SK-N-SH treated with all-trans-retinoic acid at 6 μM for 48 hours (cell line): ENCODE measurements at regions not wholly inside any gene's neighbourhood (a gene's known extent, or its start where the extent isn't known, plus 50 kb on each side); places are given as distances from the start of the nearest gene placed in this dataset.

Experiments
- ATAC-seq: fragments of 200-7000 bp; cut with Tn5 transposase; 3 replicates; pipeline ENCODE4 v1.9.1; 2020; ENCODE audit warnings: mild to moderate bottlenecking, moderate library complexity
- ARNTL ChIP-seq: fragments of 450-650 bp; formaldehyde crosslinking; IDR thresholded peaks from 2 replicates; pipeline ENCODE4 v1.5.0; 2020; ENCODE audit warnings: low read depth, mild to moderate bottlenecking, moderate library complexity, borderline replicate concordance
- CREB5 ChIP-seq: fragments of 250-450 bp; sonication (Bioruptor Pico); IDR thresholded peaks from 2 replicates; pipeline ENCODE4 v1.5.1; 2020; ENCODE audit warnings: low read depth, mild to moderate bottlenecking, moderate library complexity
- CSDC2 ChIP-seq: fragments of 250-450 bp; sonication (Bioruptor Pico); IDR thresholded peaks from 2 replicates; pipeline ENCODE4 v1.5.0; 2020; ENCODE audit warnings: mild to moderate bottlenecking, moderate library complexity
- CSRNP3 ChIP-seq: fragments of 250-450 bp; sonication (Bioruptor Pico); IDR thresholded peaks from 2 replicates; pipeline ENCODE4 v1.5.1; 2021; ENCODE audit warnings: mild to moderate bottlenecking, moderate library complexity
- ESRRG ChIP-seq: fragments of 250-450 bp; sonication (Bioruptor Pico); IDR thresholded peaks from 2 replicates; pipeline ENCODE4 v1.6.1; 2021; ENCODE audit warnings: mild to moderate bottlenecking
- GLIS3 ChIP-seq: fragments of 250-450 bp; sonication (Bioruptor Pico); IDR thresholded peaks from 2 replicates; pipeline ENCODE4 v1.5.0; 2020; ENCODE audit warnings: mild to moderate bottlenecking, moderate library complexity
- ISL1 ChIP-seq: fragments of 250-450 bp; sonication (Bioruptor Pico); IDR thresholded peaks from 2 replicates; pipeline ENCODE4 v2.1.2; 2022; ENCODE audit warnings: mild to moderate bottlenecking, moderate library complexity
- OSR1 ChIP-seq: fragments of 250-450 bp; sonication (Bioruptor Pico); IDR thresholded peaks from 2 replicates; pipeline ENCODE4 v1.8.0; 2022; ENCODE audit warnings: moderate library complexity, mild to moderate bottlenecking, inconsistent platforms
- PPARA ChIP-seq: fragments of 250-450 bp; sonication (Bioruptor Pico); IDR thresholded peaks from 2 replicates; pipeline ENCODE4 v1.5.0; 2020; ENCODE audit warnings: mild to moderate bottlenecking, borderline replicate concordance
- RARB ChIP-seq: fragments of 250-450 bp; sonication (Bioruptor Pico); IDR thresholded peaks from 2 replicates; pipeline ENCODE4 v1.8.0; 2021; ENCODE audit warnings: mild to moderate bottlenecking, moderate library complexity
- SNAI2 ChIP-seq: fragments of 250-450 bp; sonication (Bioruptor Pico); IDR thresholded peaks from 2 replicates; pipeline ENCODE4 v1.5.0; 2020; ENCODE audit warnings: mild to moderate bottlenecking, moderate library complexity
- TCF4 ChIP-seq: fragments of 250-450 bp; sonication (Bioruptor Pico); IDR thresholded peaks from 2 replicates; pipeline ENCODE4 v1.8.0; 2021; ENCODE audit warnings: mild to moderate bottlenecking, moderate library complexity, borderline replicate concordance
- TOX ChIP-seq: fragments of 250-450 bp; sonication (Bioruptor Pico); IDR thresholded peaks from 2 replicates; pipeline ENCODE4 v1.8.0; 2021; ENCODE audit warnings: mild to moderate bottlenecking, moderate library complexity, borderline replicate concordance
- TSHZ2 ChIP-seq: fragments of 250-450 bp; sonication (Bioruptor Pico); IDR thresholded peaks from 2 replicates; pipeline ENCODE4 v1.5.0; 2020; ENCODE audit warnings: mild to moderate bottlenecking, moderate library complexity
- ZC3H10 ChIP-seq: fragments of 250-450 bp; sonication (Bioruptor Pico); IDR thresholded peaks from 2 replicates; pipeline ENCODE4 v1.5.1; 2021; ENCODE audit warnings: mild to moderate bottlenecking, moderate library complexity
- ZFP3 ChIP-seq: fragments of 250-450 bp; sonication (Bioruptor Pico); IDR thresholded peaks from 2 replicates; pipeline ENCODE4 v1.5.0; 2020; ENCODE audit warnings: mild to moderate bottlenecking, moderate library complexity
- ZFP30 ChIP-seq: fragments of 450-650 bp; formaldehyde crosslinking; IDR thresholded peaks from 2 replicates; pipeline ENCODE4 v1.5.0; 2022; ENCODE audit warnings: mild to moderate bottlenecking, moderate library complexity
- ZNF565 ChIP-seq: fragments of 450-650 bp; formaldehyde crosslinking; conservative IDR thresholded peaks from 2 replicates; pipeline ENCODE4 v1.5.0; 2020; ENCODE audit warnings: low read depth, mild to moderate bottlenecking, moderate library complexity
- ZNF70 ChIP-seq: fragments of 450-650 bp; formaldehyde crosslinking; IDR thresholded peaks from 2 replicates; pipeline ENCODE4 v1.5.0; 2020; ENCODE audit warnings: mild to moderate bottlenecking, moderate library complexity
- TF ChIP-seq, protein P1 (sequence below): fragments of 250-450 bp; sonication (Bioruptor Pico); IDR thresholded peaks from 2 replicates; pipeline ENCODE4 v1.8.0; 2020; ENCODE audit warnings: mild to moderate bottlenecking, moderate library complexity, borderline replicate concordance
- TF ChIP-seq, protein P2 (sequence below): fragments of 250-450 bp; sonication (Bioruptor Pico); IDR thresholded peaks from 2 replicates; pipeline ENCODE4 v1.8.0; 2021; ENCODE audit warnings: low read depth, mild to moderate bottlenecking, moderate library complexity, borderline replicate concordance

- TF ChIP-seq PPARA (CRISPR knock-in tag), result no peak
- no peak for TF ChIP-seq ISL1
- no peak for TF ChIP-seq GLIS3
- TF ChIP-seq, protein P1, sequence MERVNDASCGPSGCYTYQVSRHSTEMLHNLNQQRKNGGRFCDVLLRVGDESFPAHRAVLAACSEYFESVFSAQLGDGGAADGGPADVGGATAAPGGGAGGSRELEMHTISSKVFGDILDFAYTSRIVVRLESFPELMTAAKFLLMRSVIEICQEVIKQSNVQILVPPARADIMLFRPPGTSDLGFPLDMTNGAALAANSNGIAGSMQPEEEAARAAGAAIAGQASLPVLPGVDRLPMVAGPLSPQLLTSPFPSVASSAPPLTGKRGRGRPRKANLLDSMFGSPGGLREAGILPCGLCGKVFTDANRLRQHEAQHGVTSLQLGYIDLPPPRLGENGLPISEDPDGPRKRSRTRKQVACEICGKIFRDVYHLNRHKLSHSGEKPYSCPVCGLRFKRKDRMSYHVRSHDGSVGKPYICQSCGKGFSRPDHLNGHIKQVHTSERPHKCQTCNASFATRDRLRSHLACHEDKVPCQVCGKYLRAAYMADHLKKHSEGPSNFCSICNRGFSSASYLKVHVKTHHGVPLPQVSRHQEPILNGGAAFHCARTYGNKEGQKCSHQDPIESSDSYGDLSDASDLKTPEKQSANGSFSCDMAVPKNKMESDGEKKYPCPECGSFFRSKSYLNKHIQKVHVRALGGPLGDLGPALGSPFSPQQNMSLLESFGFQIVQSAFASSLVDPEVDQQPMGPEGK (CRISPR knock-in tag), result no peak
- TF ChIP-seq ZC3H10 (CRISPR knock-in tag), result no peak
- no peak for TF ChIP-seq SNAI2 (CRISPR knock-in tag)
- TF ChIP-seq CREB5, result no peak
- no peak for TF ChIP-seq ARNTL (CRISPR knock-in tag)
- ATAC-seq, result no peak
These were observed 413.5 kb downstream of the TMX3 start for GRCh38 chr18:68301441-68301840.

DNA sequence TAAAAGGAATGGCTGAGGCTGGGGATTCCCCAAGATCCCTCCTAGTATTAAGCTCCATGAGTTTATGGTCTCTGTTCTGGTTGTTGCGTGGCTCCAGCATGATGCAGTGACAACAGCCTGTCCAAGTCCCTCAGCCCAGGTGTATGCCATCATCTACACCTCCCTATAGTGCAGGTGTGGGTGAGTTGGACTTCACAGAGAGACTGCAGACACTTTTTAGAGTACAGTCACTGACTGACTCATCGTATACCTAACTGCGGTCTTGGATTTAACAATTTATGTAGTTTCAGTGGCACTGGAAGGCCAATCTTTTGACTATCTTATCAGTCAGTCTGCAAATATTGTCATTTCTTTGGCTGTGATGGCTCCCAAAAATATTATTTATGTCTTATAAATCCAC lies 415.0 kb downstream of the TMX3 start:
- TF ChIP-seq ARNTL (CRISPR knock-in tag) (no peak), TCF4 (no peak), ZFP30 (no peak), ESRRG (CRISPR knock-in tag) (no peak), OSR1 (CRISPR knock-in tag) (no peak), RARB (CRISPR knock-in tag) (no peak), CSDC2 (CRISPR knock-in tag) (no peak), CREB5 (no peak), TSHZ2 (CRISPR knock-in tag) (no peak)
- TF ChIP-seq, protein P2, sequence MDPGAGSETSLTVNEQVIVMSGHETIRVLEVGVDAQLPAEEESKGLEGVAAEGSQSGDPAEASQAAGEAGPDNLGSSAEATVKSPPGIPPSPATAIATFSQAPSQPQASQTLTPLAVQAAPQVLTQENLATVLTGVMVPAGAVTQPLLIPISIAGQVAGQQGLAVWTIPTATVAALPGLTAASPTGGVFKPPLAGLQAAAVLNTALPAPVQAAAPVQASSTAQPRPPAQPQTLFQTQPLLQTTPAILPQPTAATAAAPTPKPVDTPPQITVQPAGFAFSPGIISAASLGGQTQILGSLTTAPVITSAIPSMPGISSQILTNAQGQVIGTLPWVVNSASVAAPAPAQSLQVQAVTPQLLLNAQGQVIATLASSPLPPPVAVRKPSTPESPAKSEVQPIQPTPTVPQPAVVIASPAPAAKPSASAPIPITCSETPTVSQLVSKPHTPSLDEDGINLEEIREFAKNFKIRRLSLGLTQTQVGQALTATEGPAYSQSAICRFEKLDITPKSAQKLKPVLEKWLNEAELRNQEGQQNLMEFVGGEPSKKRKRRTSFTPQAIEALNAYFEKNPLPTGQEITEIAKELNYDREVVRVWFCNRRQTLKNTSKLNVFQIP (CRISPR knock-in tag), result no peak
- TF ChIP-seq, all 23 proteins: peak for 0
- no peak for ATAC-seq

GRCh38 chr18:68298330-68298729 lies 416.6 kb downstream of the TMX3 start:
- TF ChIP-seq ZNF565 (CRISPR knock-in tag), result no peak
- no peak for TF ChIP-seq CSRNP3 (CRISPR knock-in tag)
- no peak for TF ChIP-seq CSDC2 (CRISPR knock-in tag)
- TF ChIP-seq ZFP3 (CRISPR knock-in tag), result no peak
- no peak for TF ChIP-seq GLIS3
- no peak for TF ChIP-seq TOX
- no peak for TF ChIP-seq ZNF70 (CRISPR knock-in tag)
- no peak for TF ChIP-seq SNAI2 (CRISPR knock-in tag)
- no peak for TF ChIP-seq TSHZ2 (CRISPR knock-in tag)
- TF ChIP-seq ZFP30, result no peak
- no peak for TF ChIP-seq PPARA (CRISPR knock-in tag)
- no peak for TF ChIP-seq CREB5
- ATAC-seq, result peak; percentile 65
